H9 (cell line): ENCODE measurements at regions not wholly inside any gene's neighbourhood (a gene's known extent, or its start where the extent isn't known, plus 50 kb on each side); places are given as distances from the start of the nearest gene placed in this dataset.

Experiments
- DNase-seq: peaks from one replicate; pipeline ENCODE4 v3.0.0-alpha.2; 2017
- H2AFZ ChIP-seq: one replicate; pipeline ENCODE4 v1.6.1; 2013; ENCODE audit warnings: mild to moderate bottlenecking, low read length, control low read depth, moderate library complexity
- H2AK5ac ChIP-seq: 2 replicates; pipeline ENCODE4 v1.6.1; 2013; ENCODE audit warnings: low read length, control low read depth, mixed read lengths; ENCODE audit not compliant: insufficient read length
- H2BK120ac ChIP-seq: one replicate; pipeline ENCODE4 v1.6.1; 2013; ENCODE audit warnings: low read depth, mild to moderate bottlenecking, low read length, control low read depth, inconsistent platforms; ENCODE audit not compliant: poor library complexity, severe bottlenecking
- H2BK12ac ChIP-seq: 2 replicates; pipeline ENCODE4 v1.6.1; 2013; ENCODE audit warnings: low read length, control low read depth, mixed read lengths, low read depth; ENCODE audit not compliant: insufficient read length
- H2BK15ac ChIP-seq: 2 replicates; pipeline ENCODE4 v1.6.1; 2013; ENCODE audit warnings: low read depth, low read length, control low read depth
- H2BK20ac ChIP-seq: one replicate; pipeline ENCODE4 v1.6.1; 2013; ENCODE audit warnings: low read depth, mild to moderate bottlenecking, low read length, control low read depth, inconsistent platforms; ENCODE audit not compliant: poor library complexity, severe bottlenecking
- H2BK5ac ChIP-seq: 2 replicates; pipeline ENCODE4 v1.6.1; 2013; ENCODE audit warnings: low read length, control low read depth, mixed read lengths; ENCODE audit not compliant: insufficient read length
- H3K14ac ChIP-seq: 2 replicates; pipeline ENCODE4 v1.6.1; 2013; ENCODE audit warnings: low read length, control low read depth; ENCODE audit not compliant: insufficient read depth
- H3K18ac ChIP-seq: 2 replicates; pipeline ENCODE4 v1.6.1; 2013; ENCODE audit warnings: low read depth, mild to moderate bottlenecking, mixed read lengths, low read length, control low read depth; ENCODE audit not compliant: insufficient read length
- H3K23ac ChIP-seq: 2 replicates; pipeline ENCODE4 v1.6.1; 2013; ENCODE audit warnings: low read length, control low read depth, mixed read lengths, low read depth; ENCODE audit not compliant: insufficient read length
- H3K23me2 ChIP-seq: 2 replicates; pipeline ENCODE4 v1.6.1; 2013; ENCODE audit warnings: low read depth, mild to moderate bottlenecking, mixed read lengths, low read length, control low read depth; ENCODE audit not compliant: insufficient read length, poor library complexity, severe bottlenecking
- H3K27ac ChIP-seq: 2 replicates; pipeline ENCODE4 v1.5.1; 2013; ENCODE audit warnings: low read length, control low read depth, mixed read lengths, low read depth; ENCODE audit not compliant: insufficient read length
- H3K27me3 ChIP-seq: 2 replicates; pipeline ENCODE4 v1.6.1; 2013; ENCODE audit warnings: low read length, control low read depth, inconsistent platforms; ENCODE audit not compliant: insufficient read depth
- H3K4ac ChIP-seq: 2 replicates; pipeline ENCODE4 v1.6.1; 2013; ENCODE audit warnings: low read depth, mild to moderate bottlenecking, control low read depth, inconsistent platforms, low read length, moderate library complexity
- H3K4me1 ChIP-seq: 2 replicates; pipeline ENCODE4 v1.6.1; 2013; ENCODE audit warnings: low read length, control low read depth, inconsistent platforms; ENCODE audit not compliant: insufficient read depth
- H3K4me2 ChIP-seq: 2 replicates; pipeline ENCODE4 v1.6.1; 2013; ENCODE audit warnings: low read length, control low read depth, mixed read lengths; ENCODE audit not compliant: insufficient read length, insufficient read depth
- H3K56ac ChIP-seq: 2 replicates; pipeline ENCODE4 v1.6.1; 2013; ENCODE audit warnings: low read depth, mild to moderate bottlenecking, mixed read lengths, low read length, control low read depth; ENCODE audit not compliant: insufficient read length
- H3K79me1 ChIP-seq: 2 replicates; pipeline ENCODE4 v1.6.1; 2013; ENCODE audit warnings: low read depth, mild to moderate bottlenecking, moderate library complexity, low read length, control low read depth, inconsistent platforms; ENCODE audit not compliant: insufficient read depth, poor library complexity, severe bottlenecking
- H3K79me2 ChIP-seq: 2 replicates; pipeline ENCODE4 v1.6.1; 2013; ENCODE audit warnings: low read length, control low read depth, inconsistent platforms; ENCODE audit not compliant: insufficient read depth
- H3K9ac ChIP-seq: 2 replicates; pipeline ENCODE4 v1.6.1; 2013; ENCODE audit warnings: low read length, control low read depth, mixed read lengths; ENCODE audit not compliant: insufficient read length; ENCODE audit errors: extremely low read depth
- H3K9me3 ChIP-seq: one replicate; pipeline ENCODE4 v1.6.1; 2013; ENCODE audit warnings: low read depth, low read length, inconsistent platforms; ENCODE audit not compliant: control insufficient read depth
- H3T11ph ChIP-seq: one replicate; pipeline ENCODE4 v1.6.1; 2013; ENCODE audit warnings: mild to moderate bottlenecking, low read length, control low read depth, inconsistent platforms
- H4K20me1 ChIP-seq: one replicate; pipeline ENCODE4 v1.6.1; 2013; ENCODE audit not compliant: control insufficient read depth, insufficient read length, insufficient read depth
- H4K5ac ChIP-seq: 2 replicates; pipeline ENCODE4 v1.6.1; 2013; ENCODE audit warnings: low read depth, mild to moderate bottlenecking, mixed read lengths, low read length, control low read depth; ENCODE audit not compliant: insufficient read length
- H4K8ac ChIP-seq: replicated peaks from 2 replicates; pipeline ENCODE4 v1.6.1; 2013; ENCODE audit warnings: low read length, control low read depth, mixed read lengths, low read depth; ENCODE audit not compliant: insufficient read length
- H4K91ac ChIP-seq: 2 replicates; pipeline ENCODE4 v1.6.1; 2013; ENCODE audit warnings: low read depth, mild to moderate bottlenecking, moderate library complexity, mixed read lengths, low read length, control low read depth; ENCODE audit not compliant: insufficient read length
- H3K27ac Mint-ChIP-seq, 3 experiments: 2 replicates in 2 of 3; 3 replicates in 1 of 3; pipeline ENCODE4 v1.8.0; 2020 to 2021; ENCODE audit warnings: mixed read lengths in 3 of 3, mild to moderate bottlenecking in 1 of 3, moderate library complexity in 1 of 3
- H3K27me3 Mint-ChIP-seq: 2 replicates; pipeline ENCODE4 v1.8.0; 2021; ENCODE audit warnings: low read depth, mild to moderate bottlenecking, moderate library complexity, mixed read lengths
- H3K36me3 Mint-ChIP-seq, 3 experiments: 2 replicates in 2 of 3; 3 replicates in 1 of 3; pipeline ENCODE4 v1.8.0; 2020 to 2021; ENCODE audit warnings: low read depth in 3 of 3, mixed read lengths in 3 of 3; ENCODE audit not compliant: insufficient read depth in 1 of 3
- H3K4me1 Mint-ChIP-seq, 2 experiments: 2 replicates each; pipeline ENCODE4 v1.8.0; 2020; ENCODE audit warnings: mixed read lengths in 2 of 2
- H3K4me3 Mint-ChIP-seq, 2 experiments: 2 replicates in 1 of 2; 3 replicates in 1 of 2; pipeline ENCODE4 v1.8.0; 2020 to 2021; ENCODE audit warnings: mild to moderate bottlenecking in 2 of 2, mixed read lengths in 2 of 2, moderate library complexity in 1 of 2
- H3K9me3 Mint-ChIP-seq, 2 experiments: 2 replicates in 1 of 2; 3 replicates in 1 of 2; pipeline ENCODE4 v1.8.0; 2020; ENCODE audit warnings: mild to moderate bottlenecking in 2 of 2, mixed read lengths in 2 of 2, moderate library complexity in 1 of 2
- CTCF ChIP-seq: fragments of 200-600 bp; sonication (generic); conservative IDR thresholded peaks from 3 replicates; pipeline ENCODE4 v1.8.0; 2021; ENCODE audit warnings: antibody characterized with exemption, mild to moderate bottlenecking
- whole genome bisulfite sequencing: extraction: QIAGEN DNeasy Blood & Tissue Kit; methylation state at CpG from one replicate; pipeline ENCODE4 v1.1.7; 2013; ENCODE audit warnings: missing lambda C conversion rate, low lambda C conversion rate, mixed read lengths; ENCODE audit not compliant: insufficient read length; ENCODE audit errors: extremely low coverage; 5-methylcytosine and 5-hydroxymethylcytosine counted together

GRCh38 chr15:95044745-95045417 lies 813.5 kb downstream of the MCTP2 start:
- Histone ChIP-seq H3K23me2 (no peaks in the 10 kb centered on the region), H3K79me2 (no peaks in the 10 kb centered on the region), H2BK20ac (no peak overlapping the region), H2BK15ac (no peak overlapping the region), H3K4me2 (peak overlapping the region; percentile 14), H4K8ac (no peak overlapping the region), H3K27me3 (no peaks in the 10 kb centered on the region), H3K9me3 (no peaks in the 10 kb centered on the region), H3T11ph (no peak overlapping the region), H3K79me1 (no peaks in the 10 kb centered on the region), H4K5ac (no peak overlapping the region), H4K91ac (no peak overlapping the region), H3K56ac (no peak overlapping the region), H3K4ac (no peak overlapping the region), H2BK120ac (no peak overlapping the region), H3K14ac (no peak overlapping the region), H2AK5ac (no peak overlapping the region), H4K20me1 (no peaks in the 10 kb centered on the region), H2AFZ (no peak overlapping the region), H2BK5ac (no peak overlapping the region), H3K4me1 (peaks cover 9% of the 10 kb centered on the region), H3K18ac (no peak overlapping the region), H2BK12ac (no peak overlapping the region), H3K23ac (no peak overlapping the region), H3K9ac (no peak overlapping the region), H3K27ac (peak overlapping the region; percentile 29)
- no peaks in the 10 kb centered on the region for H3K27me3 Mint-ChIP-seq
- peak overlapping the region in 1 of 2 experiments; percentile 12; a peak in 3 of 5 replicates for H3K4me3 Mint-ChIP-seq
- H3K9me3 Mint-ChIP-seq = peaks cover 15 to 32% of the 10 kb centered on the region in 2 experiments; a peak in 4 of 5 replicates
- H3K27ac Mint-ChIP-seq = peak overlapping the region; percentile 19 to 63 (median 25); a peak in 6 of 7 replicates
- no peak for TF ChIP-seq CTCF
- no CpG with 5 or more reads among the region's 8 CpGs for WGBS
- H3K36me3 Mint-ChIP-seq = peaks cover 20 to 28% (median 27%) of the 10 kb centered on the region in 3 experiments
- DNase-seq = no peak
- peaks cover 31 to 35% of the 10 kb centered on the region in 2 experiments for H3K4me1 Mint-ChIP-seq
